ENCODE measurements at regions not wholly inside any gene's neighbourhood (a gene's known extent, or its start where the extent isn't known, plus 50 kb on each side); places are given as distances from the start of the nearest gene placed in this dataset.

- no peaks in the 10 kb centered on the region for H3K36me3 Mint-ChIP-seq (ENCODE audit: low read depth)
- no peaks in the 10 kb centered on the region for H3K27me3 Mint-ChIP-seq (ENCODE audit: low read depth, poor library complexity)
These were observed 63.5 kb upstream of the CLDN18 start for GRCh38 chr3:137946356-137946973.

DNA sequence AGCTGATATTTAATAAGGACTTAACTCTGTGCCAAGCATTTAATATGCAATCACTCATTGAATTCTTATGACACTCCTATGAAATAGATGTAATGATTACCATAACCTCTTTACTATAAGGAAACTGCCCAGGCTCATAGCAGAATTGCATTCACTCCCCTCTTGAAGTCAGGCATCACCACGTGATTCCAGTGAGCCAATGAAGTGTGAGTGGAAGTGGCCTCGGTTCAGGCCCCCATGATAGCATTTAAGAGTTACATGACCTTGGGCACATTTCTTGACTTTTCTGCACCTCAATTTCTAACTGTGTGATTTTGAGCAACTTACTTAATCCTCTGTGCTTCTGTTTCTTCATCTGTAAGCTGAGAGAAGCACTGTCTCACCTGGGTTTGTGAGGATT, 62.8 kb upstream of the CLDN18 start:
- no peaks in the 10 kb centered on the region for H3K36me3 Mint-ChIP-seq (ENCODE audit: low read depth)
- no peak overlapping the region for H3K27ac Mint-ChIP-seq
- no peaks in the 10 kb centered on the region for H3K27me3 Mint-ChIP-seq (ENCODE audit: low read depth, poor library complexity)
- DNase-seq: no peak
- peaks cover 15% of the 10 kb centered on the region for H3K9me3 Mint-ChIP-seq
- no peak overlapping the region for H3K4me3 Mint-ChIP-seq
- no peaks in the 10 kb centered on the region for H3K4me1 Mint-ChIP-seq
- no peak for TF ChIP-seq CTCF (IDR thresholded peaks at IDR 0.05)

More at GRCh38 chr3:137946356-137946973, 63.5 kb upstream of the CLDN18 start:
- peak; percentile 77 for TF ChIP-seq CTCF (IDR thresholded peaks at IDR 0.05)
- H3K4me3 Mint-ChIP-seq: no peak overlapping the region
- no peaks in the 10 kb centered on the region for H3K4me1 Mint-ChIP-seq
- DNase-seq: peak; percentile 74
- H3K9me3 Mint-ChIP-seq: peaks cover 10% of the 10 kb centered on the region
- no peak overlapping the region for H3K27ac Mint-ChIP-seq

DNA sequence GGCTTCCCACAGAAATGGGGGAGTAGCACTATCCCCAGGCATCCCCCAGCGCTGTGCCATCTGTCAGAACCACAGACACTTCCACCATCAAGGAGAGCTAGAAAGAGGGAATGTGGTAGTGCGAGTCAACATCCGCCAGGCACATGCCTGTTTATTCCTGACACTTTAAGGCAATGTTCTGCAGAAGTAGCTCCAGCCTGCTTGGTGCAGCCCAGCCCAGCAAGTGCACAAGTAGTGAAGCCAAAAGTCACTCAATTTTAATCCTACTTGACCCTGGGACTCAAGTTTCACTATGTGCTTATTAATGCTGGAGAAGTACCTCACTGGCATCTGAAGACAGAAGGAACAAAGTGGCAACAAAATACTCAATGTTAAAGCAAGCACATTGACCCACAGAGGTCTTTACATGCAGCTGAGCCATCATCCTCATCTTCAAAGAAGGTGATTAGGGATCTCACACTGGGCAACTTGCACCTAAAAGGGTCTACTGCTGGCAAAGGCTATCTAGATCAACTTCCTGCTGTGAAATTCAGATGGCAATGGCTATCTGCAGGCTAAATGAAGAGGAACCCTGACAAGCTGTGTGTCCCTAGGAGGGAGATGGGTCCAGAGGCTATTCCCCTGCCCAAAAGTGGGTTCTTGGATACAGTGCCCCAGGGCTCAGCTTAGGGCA, 61.4 kb upstream of the CLDN18 start:
- no peaks in the 10 kb centered on the region for H3K27me3 Mint-ChIP-seq (ENCODE audit: low read depth, poor library complexity)
- H3K4me3 Mint-ChIP-seq: no peak overlapping the region
- H3K4me1 Mint-ChIP-seq: no peaks in the 10 kb centered on the region
- no peaks in the 10 kb centered on the region for H3K36me3 Mint-ChIP-seq (ENCODE audit: low read depth)
- no peak for TF ChIP-seq CTCF (IDR thresholded peaks at IDR 0.05)
- no peak overlapping the region for H3K27ac Mint-ChIP-seq
- H3K9me3 Mint-ChIP-seq: peaks cover 26% of the 10 kb centered on the region
- DNase-seq: no peak

GRCh38 chr3:137958636-137959035, 51.3 kb upstream of the CLDN18 start:
- Mint-ChIP-seq H3K36me3 (ENCODE audit: low read depth) (peaks cover 6% of the 10 kb centered on the region), H3K27me3 (ENCODE audit: low read depth, poor library complexity) (peaks cover 2% of the 10 kb centered on the region), H3K9me3 (peaks cover 31% of the 10 kb centered on the region), H3K4me1 (peaks cover 6% of the 10 kb centered on the region), H3K4me3 (no peak overlapping the region), H3K27ac (no peak overlapping the region)
- DNase-seq: no peak
- TF ChIP-seq CTCF (IDR thresholded peaks at IDR 0.05): no peak
